Muscle layer of duodenum (tissue), 2 donors: ENCODE measurements at regions not wholly inside any gene's neighbourhood (a gene's known extent, or its start where the extent isn't known, plus 50 kb on each side); places are given as distances from the start of the nearest gene placed in this dataset.
"Not testable (repeated sequence)": the region's sequence is repeated elsewhere in the genome, so short reads cannot be mapped to it uniquely, and the experiment has no call there.

Source experiments
- H3K27ac ChIP-seq: one replicate; pipeline ENCODE4 v1.7.0; 2013; ENCODE audit warnings: mild to moderate bottlenecking, low read length
- H3K27me3 ChIP-seq: one replicate; pipeline ENCODE4 v1.7.0; 2013; ENCODE audit warnings: low read depth, mild to moderate bottlenecking, control low read depth, low read length
- H3K36me3 ChIP-seq, 2 donors: one replicate each; pipeline ENCODE4 v1.7.0; 2013; ENCODE audit warnings: low read length in 2 of 2, control low read depth in 1 of 2, mild to moderate bottlenecking in 1 of 2; ENCODE audit not compliant: insufficient read depth in 2 of 2, control insufficient read depth in 1 of 2
- H3K4me1 ChIP-seq, 2 donors: one replicate each; pipeline ENCODE4 v1.7.0; 2013; ENCODE audit warnings: low read length in 2 of 2, mild to moderate bottlenecking in 2 of 2, control low read depth in 1 of 2, moderate library complexity in 1 of 2; ENCODE audit not compliant: insufficient read depth in 2 of 2, control insufficient read depth in 1 of 2
- H3K4me3 ChIP-seq, 2 donors: one replicate each; pipeline ENCODE4 v1.7.0; 2013; ENCODE audit warnings: low read length in 2 of 2, low read depth in 1 of 2, mild to moderate bottlenecking in 1 of 2
- H3K9me3 ChIP-seq, 2 donors: one replicate each; pipeline ENCODE4 v1.7.0; 2013; ENCODE audit warnings: low read length in 2 of 2, control low read depth in 1 of 2, mild to moderate bottlenecking in 1 of 2; ENCODE audit not compliant: control insufficient read depth in 1 of 2
- donor health status: healthy.

GRCh38 chr6:57813271-57814075, 496.0 kb downstream of the PRIM2 start:
- not testable (repeated sequence) for H3K4me1 ChIP-seq, H3K9me3 ChIP-seq, H3K36me3 ChIP-seq, H3K4me3 ChIP-seq, H3K27me3 ChIP-seq, H3K27ac ChIP-seq

GRCh38 chr6:57815826-57816225, 498.4 kb downstream of the PRIM2 start:
- H3K4me3 ChIP-seq, H3K4me1 ChIP-seq, H3K9me3 ChIP-seq, H3K27me3 ChIP-seq, H3K36me3 ChIP-seq, H3K27ac ChIP-seq: not testable (repeated sequence)

GRCh38 chr6:57821325-57821724, 503.9 kb downstream of the PRIM2 start:
- not testable (repeated sequence) for H3K4me3 ChIP-seq, H3K27me3 ChIP-seq

GRCh38 chr6:57822448-57822847, 505.0 kb downstream of the PRIM2 start:
- not testable (repeated sequence) for H3K4me3 ChIP-seq, H3K36me3 ChIP-seq, H3K27me3 ChIP-seq, H3K4me1 ChIP-seq, H3K9me3 ChIP-seq, H3K27ac ChIP-seq

More at GRCh38 chr6:57821325-57821724, 503.9 kb downstream of the PRIM2 start:
- H3K36me3 ChIP-seq, H3K4me1 ChIP-seq, H3K9me3 ChIP-seq, H3K27ac ChIP-seq: not testable (repeated sequence)

- Histone ChIP-seq H3K4me1 (no peaks in the 10 kb centered on the region), H3K36me3 (no peaks in the 10 kb centered on the region), H3K27me3 (peaks cover 5% of the 10 kb centered on the region), H3K9me3 (no peaks in the 10 kb centered on the region), H3K4me3 (no peak overlapping the region), H3K27ac (no peak overlapping the region)
These were observed 505.5 kb downstream of the PRIM2 start for GRCh38 chr6:57822896-57823358.

GRCh38 chr6:57837622-57838209, 520.3 kb downstream of the PRIM2 start:
- H3K27me3 ChIP-seq, H3K4me1 ChIP-seq, H3K27ac ChIP-seq, H3K4me3 ChIP-seq, H3K9me3 ChIP-seq, H3K36me3 ChIP-seq: not testable (repeated sequence)

GRCh38 chr6:57841551-57841950, 524.1 kb downstream of the PRIM2 start:
- not testable (repeated sequence) for H3K36me3 ChIP-seq, H3K27ac ChIP-seq, H3K9me3 ChIP-seq, H3K27me3 ChIP-seq, H3K4me1 ChIP-seq, H3K4me3 ChIP-seq

GRCh38 chr6:57853745-57854407, 536.4 kb downstream of the PRIM2 start:
- not testable (repeated sequence) for H3K27me3 ChIP-seq, H3K36me3 ChIP-seq, H3K4me3 ChIP-seq

GRCh38 chr6:57860481-57861315, 543.3 kb downstream of the PRIM2 start:
- H3K9me3 ChIP-seq, H3K36me3 ChIP-seq, H3K27ac ChIP-seq, H3K27me3 ChIP-seq, H3K4me1 ChIP-seq, H3K4me3 ChIP-seq: not testable (repeated sequence)

More at GRCh38 chr6:57853745-57854407, 536.4 kb downstream of the PRIM2 start:
- not testable (repeated sequence) for H3K27ac ChIP-seq, H3K4me1 ChIP-seq, H3K9me3 ChIP-seq

- H3K27ac ChIP-seq, H3K36me3 ChIP-seq, H3K4me1 ChIP-seq, H3K4me3 ChIP-seq, H3K27me3 ChIP-seq, H3K9me3 ChIP-seq: not testable (repeated sequence)
These were observed 552.7 kb downstream of the PRIM2 start for GRCh38 chr6:57870083-57870482.

- H3K4me3 ChIP-seq, H3K9me3 ChIP-seq, H3K4me1 ChIP-seq, H3K27ac ChIP-seq, H3K27me3 ChIP-seq, H3K36me3 ChIP-seq: not testable (repeated sequence)
These were observed 556.0 kb downstream of the PRIM2 start for GRCh38 chr6:57873424-57873823.
